A673 (cell line): ENCODE measurements at regions not wholly inside any gene's neighbourhood (a gene's known extent, or its start where the extent isn't known, plus 50 kb on each side); places are given as distances from the start of the nearest gene placed in this dataset.

ENCODE experiments used
- CTCF ChIP-seq: fragments of 300-800, 200-600 bp; sonication (generic); conservative IDR thresholded peaks from 2 replicates; pipeline ENCODE4 v1.5.1; 2017; ENCODE audit warnings: low read depth, mild to moderate bottlenecking, antibody characterized with exemption, low read length, moderate library complexity, mixed read lengths
- EZH2 ChIP-seq: fragments of 200-600 bp; sonication (generic); IDR thresholded peaks from 2 replicates; pipeline ENCODE4 v1.6.1; 2017; ENCODE audit warnings: borderline replicate concordance, low read depth, mild to moderate bottlenecking, mixed read lengths, antibody characterized with exemption, low read length; ENCODE audit not compliant: poor library complexity, severe bottlenecking

- TF ChIP-seq CTCF (no peak), EZH2 (no peak)
Measured at GRCh38 chr5:126208691-126209090, 214.5 kb upstream of the GRAMD2B start.
